GM18858 (cell line): ENCODE measurements at regions not wholly inside any gene's neighbourhood (a gene's known extent, or its start where the extent isn't known, plus 50 kb on each side); places are given as distances from the start of the nearest gene placed in this dataset.

Experiments used
- ATAC-seq: cut with Tn5 transposase; IDR thresholded peaks from one replicate; pipeline ENCODE4 v1.9.1; 2021; ENCODE audit not compliant: unreplicated experiment

GRCh38 chr7:37504801-37505200 is 56.1 kb upstream of the ELMO1 start:
- ATAC-seq, result no peak

GRCh38 chr7:37505750-37506353 is 57.2 kb upstream of the ELMO1 start:
- ATAC-seq, result no peak

GRCh38 chr7:37508118-37508517 is 59.5 kb upstream of the ELMO1 start:
- no peak for ATAC-seq

- ATAC-seq, result no peak
These were observed 61.5 kb upstream of the ELMO1 start for GRCh38 chr7:37510043-37510634.

GRCh38 chr7:37511915-37512314 is 63.3 kb upstream of the ELMO1 start:
- ATAC-seq, result no peak

- ATAC-seq, result no peak
These were observed 65.8 kb upstream of the ELMO1 start for GRCh38 chr7:37514497-37514896.

GRCh38 chr7:37516664-37517063 is 68.0 kb upstream of the ELMO1 start:
- ATAC-seq, result no peak

- ATAC-seq, result no peak
These were observed 69.6 kb upstream of the ELMO1 start for GRCh38 chr7:37518266-37518665.

- no peak for ATAC-seq
These were observed 75.4 kb upstream of the ELMO1 start for GRCh38 chr7:37524056-37524455.

GRCh38 chr7:37524797-37525196 is 76.1 kb upstream of the ELMO1 start:
- no peak for ATAC-seq

GRCh38 chr7:37526623-37527022 is 78.0 kb upstream of the ELMO1 start:
- ATAC-seq, result no peak

- no peak for ATAC-seq
These were observed 78.4 kb upstream of the ELMO1 start for GRCh38 chr7:37527109-37527508.

GRCh38 chr7:37531225-37531624 is 82.6 kb upstream of the ELMO1 start:
- ATAC-seq, result no peak

GRCh38 chr7:37532636-37533035 is 84.0 kb upstream of the ELMO1 start:
- ATAC-seq, result no peak

GRCh38 chr7:37534893-37535610 is 86.4 kb upstream of the ELMO1 start:
- ATAC-seq, result no peak

GRCh38 chr7:37535841-37536240 is 87.2 kb upstream of the ELMO1 start:
- no peak for ATAC-seq

- ATAC-seq, result no peak
These were observed 88.0 kb upstream of the ELMO1 start for GRCh38 chr7:37536706-37537105.

GRCh38 chr7:37537439-37537838 is 88.8 kb upstream of the ELMO1 start:
- no peak for ATAC-seq

- ATAC-seq, result no peak
These were observed 90.3 kb upstream of the ELMO1 start for GRCh38 chr7:37538945-37539344.

GRCh38 chr7:37540917-37541316 is 92.3 kb upstream of the ELMO1 start:
- ATAC-seq, result no peak

GRCh38 chr7:37541810-37542443 is 93.3 kb upstream of the ELMO1 start:
- peak; percentile 90 for ATAC-seq
